ENCODE measurements at regions not wholly inside any gene's neighbourhood (a gene's known extent, or its start where the extent isn't known, plus 50 kb on each side); places are given as distances from the start of the nearest gene placed in this dataset.

DNA sequence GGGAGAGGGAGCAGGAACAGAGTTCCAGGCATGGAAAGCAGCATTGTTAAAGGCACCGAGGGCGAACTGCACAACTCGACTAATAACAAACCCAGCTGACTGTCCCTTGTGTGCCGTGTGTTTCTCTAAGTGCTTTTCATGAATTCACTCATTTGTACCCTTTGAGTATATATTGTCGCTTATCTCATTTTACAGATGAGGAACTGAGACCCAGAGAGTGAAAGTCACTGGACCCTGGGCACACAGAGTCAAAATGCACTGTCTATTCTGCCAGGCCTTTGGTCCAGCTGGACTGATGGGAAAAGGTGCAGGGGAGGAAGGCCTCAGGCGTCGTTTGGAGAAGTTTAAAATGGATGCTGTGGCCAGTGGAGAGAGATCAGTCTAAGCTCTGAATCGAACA lies 100.7 kb upstream of the GRIK3 start:
- Histone ChIP-seq H3K4me1 (no peaks in the 10 kb centered on the region), H3K4me3 (no peak overlapping the region), H3K36me3 (ENCODE audit: insufficient read depth in 1 of 2, low read depth in 1 of 2) (no peaks in the 10 kb centered on the region), H3K27ac (no peak overlapping the region), H3K9me3 (no peaks in the 10 kb centered on the region), H3K27me3 (ENCODE audit: insufficient read depth in 3 of 3, low read length in 2 of 3) (no peaks in the 10 kb centered on the region)
- TF ChIP-seq, protein P1, sequence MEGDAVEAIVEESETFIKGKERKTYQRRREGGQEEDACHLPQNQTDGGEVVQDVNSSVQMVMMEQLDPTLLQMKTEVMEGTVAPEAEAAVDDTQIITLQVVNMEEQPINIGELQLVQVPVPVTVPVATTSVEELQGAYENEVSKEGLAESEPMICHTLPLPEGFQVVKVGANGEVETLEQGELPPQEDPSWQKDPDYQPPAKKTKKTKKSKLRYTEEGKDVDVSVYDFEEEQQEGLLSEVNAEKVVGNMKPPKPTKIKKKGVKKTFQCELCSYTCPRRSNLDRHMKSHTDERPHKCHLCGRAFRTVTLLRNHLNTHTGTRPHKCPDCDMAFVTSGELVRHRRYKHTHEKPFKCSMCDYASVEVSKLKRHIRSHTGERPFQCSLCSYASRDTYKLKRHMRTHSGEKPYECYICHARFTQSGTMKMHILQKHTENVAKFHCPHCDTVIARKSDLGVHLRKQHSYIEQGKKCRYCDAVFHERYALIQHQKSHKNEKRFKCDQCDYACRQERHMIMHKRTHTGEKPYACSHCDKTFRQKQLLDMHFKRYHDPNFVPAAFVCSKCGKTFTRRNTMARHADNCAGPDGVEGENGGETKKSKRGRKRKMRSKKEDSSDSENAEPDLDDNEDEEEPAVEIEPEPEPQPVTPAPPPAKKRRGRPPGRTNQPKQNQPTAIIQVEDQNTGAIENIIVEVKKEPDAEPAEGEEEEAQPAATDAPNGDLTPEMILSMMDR (IDR thresholded peaks at IDR 0.05), result no peak
- DNase-seq (no peak), ATAC-seq (no peak)
- 71 to 75% (median 72%) methylated on average over 8 of the region's 8 CpGs for WGBS, 3 donors
- intact Hi-C loops (cut with DNase I), result no loop called here

DNA sequence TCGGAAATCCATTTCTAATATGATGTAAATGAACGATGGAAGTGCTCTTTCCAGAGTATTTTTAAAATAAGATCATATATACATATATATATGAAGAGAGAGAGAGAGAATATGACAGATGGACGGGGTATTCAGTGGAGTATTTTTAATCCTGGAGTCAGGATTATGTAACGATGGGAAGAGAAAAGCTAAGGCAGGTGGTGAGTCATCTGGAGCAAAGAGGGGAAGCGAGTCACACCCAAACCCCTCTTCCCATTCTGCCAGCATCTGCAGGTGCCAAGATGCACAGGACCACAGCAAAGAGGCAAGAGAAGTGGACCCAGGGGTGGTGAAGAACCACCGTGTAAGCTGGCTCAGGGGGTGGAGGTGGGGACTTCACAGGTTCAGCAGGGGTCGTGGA lies 102.7 kb upstream of the GRIK3 start:
- Histone ChIP-seq H3K36me3 (ENCODE audit: insufficient read depth in 1 of 2, low read depth in 1 of 2) (no peaks in the 10 kb centered on the region), H3K9me3 (no peaks in the 10 kb centered on the region), H3K4me3 (no peak overlapping the region), H3K27ac (no peak overlapping the region), H3K27me3 (ENCODE audit: insufficient read depth in 3 of 3, low read length in 2 of 3) (peaks cover 0 to 5% (median 2%) of the 10 kb centered on the region in 3 donors), H3K4me1 (no peaks in the 10 kb centered on the region)
- ATAC-seq, result peak; percentile 17 to 87 (median 66)
- 40 to 58% (median 55%) methylated on average over 7 of the region's 7 CpGs for WGBS, 3 donors
- TF ChIP-seq, protein P1 (IDR thresholded peaks at IDR 0.05), result no peak
- no peak for DNase-seq
- intact Hi-C loops (cut with DNase I), result no loop called here

- Histone ChIP-seq H3K4me1 (no peaks in the 10 kb centered on the region), H3K4me3 (no peak overlapping the region), H3K36me3 (ENCODE audit: insufficient read depth in 1 of 2, low read depth in 1 of 2) (no peaks in the 10 kb centered on the region), H3K27me3 (ENCODE audit: insufficient read depth in 3 of 3, low read length in 2 of 3) (peaks cover 0 to 8% (median 2%) of the 10 kb centered on the region in 3 donors), H3K9me3 (no peaks in the 10 kb centered on the region), H3K27ac (no peak overlapping the region)
- ATAC-seq (peak in 1 of 4 donors; percentile 13), DNase-seq (no peak)
- TF ChIP-seq, protein P1 (IDR thresholded peaks at IDR 0.05), result no peak
- intact Hi-C loops (cut with DNase I), result no loop called here
- 75 to 79% (median 78%) methylated on average over 4 of the region's 4 CpGs for WGBS, 3 donors
Measured at GRCh38 chr1:37137601-37138000, 103.3 kb upstream of the GRIK3 start.

- ATAC-seq, result no peak
- no peak for DNase-seq
- H3K27ac ChIP-seq, result no peak overlapping the region
- H3K9me3 ChIP-seq, result no peaks in the 10 kb centered on the region
- TF ChIP-seq, protein P1 (IDR thresholded peaks at IDR 0.05), result no peak
- no peak overlapping the region for H3K4me3 ChIP-seq
- peaks cover 0 to 8% (median 2%) of the 10 kb centered on the region in 3 donors for H3K27me3 ChIP-seq (ENCODE audit: insufficient read depth in 3 of 3, low read length in 2 of 3)
- intact Hi-C loops (cut with DNase I), result no loop called here
- H3K36me3 ChIP-seq (ENCODE audit: insufficient read depth in 1 of 2, low read depth in 1 of 2), result no peaks in the 10 kb centered on the region
- WGBS, 3 donors, result 31 to 36% (median 31%) methylated on average over 5 of the region's 5 CpGs
- H3K4me1 ChIP-seq, result no peaks in the 10 kb centered on the region
Measured at GRCh38 chr1:37143800-37144199, 109.5 kb upstream of the GRIK3 start.

DNA sequence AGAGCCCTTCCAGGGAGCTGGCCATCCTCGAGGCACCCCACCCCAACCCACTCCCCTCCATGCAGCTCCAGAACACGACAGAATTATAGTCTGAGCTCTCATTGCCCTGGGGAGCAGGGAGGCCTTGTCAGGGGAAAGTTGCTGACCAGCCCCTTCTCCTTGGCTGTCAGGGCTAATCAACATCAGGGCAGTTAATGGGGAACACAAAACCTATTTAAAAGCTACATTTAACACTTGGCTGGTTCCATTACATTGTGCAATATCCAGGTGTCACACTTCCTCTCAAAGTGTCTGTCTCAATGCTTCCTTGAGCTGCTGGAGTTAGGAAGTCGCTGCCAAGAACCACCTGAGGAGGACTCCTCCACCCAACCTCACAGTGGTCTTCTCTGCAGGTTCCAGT lies 111.8 kb upstream of the GRIK3 start:
- H3K4me1 ChIP-seq, result no peaks in the 10 kb centered on the region
- DNase-seq (no peak), ATAC-seq (no peak)
- WGBS, 3 donors, result 31 to 42% (median 38%) methylated on average over 3 of the region's 3 CpGs
- no peaks in the 10 kb centered on the region for H3K36me3 ChIP-seq (ENCODE audit: insufficient read depth in 1 of 2, low read depth in 1 of 2)
- H3K27ac ChIP-seq, result no peak overlapping the region
- TF ChIP-seq, protein P1 (IDR thresholded peaks at IDR 0.05), result no peak
- peaks cover 0 to 3% (median 0%) of the 10 kb centered on the region in 3 donors for H3K27me3 ChIP-seq (ENCODE audit: insufficient read depth in 3 of 3, low read length in 2 of 3)
- intact Hi-C loops (cut with DNase I), result no loop called here
- H3K4me3 ChIP-seq, result no peak overlapping the region
- no peaks in the 10 kb centered on the region for H3K9me3 ChIP-seq

Measured in psoas muscle (tissue), 7 donors.